HCT116 (cell line): ENCODE measurements at regions not wholly inside any gene's neighbourhood (a gene's known extent, or its start where the extent isn't known, plus 50 kb on each side); places are given as distances from the start of the nearest gene placed in this dataset.

Source experiments
- RAD21 ChIP-seq: IDR thresholded peaks from 2 replicates; pipeline ENCODE4 v1.6.1; 2012; ENCODE audit warnings: low read depth, mild to moderate bottlenecking
- SP1 ChIP-seq: IDR thresholded peaks from 2 replicates; pipeline ENCODE4 v1.6.1; 2012; ENCODE audit warnings: low read depth
- ZNF274 ChIP-seq: fragments of 200-500 bp; sonication (Bioruptor generic); IDR thresholded peaks from 2 replicates; pipeline ENCODE4 v1.6.1; 2014; ENCODE audit warnings: mild to moderate bottlenecking, low read depth, low read length, inconsistent platforms
- TF ChIP-seq, protein P1 (sequence below): IDR thresholded peaks from 2 replicates; pipeline ENCODE4 v1.6.1; 2012; ENCODE audit warnings: low read depth
- TF ChIP-seq, protein P2 (sequence below), 3 experiments: fragments of 200-600 bp in 1 of 3; sonication (generic) in 1 of 3; IDR thresholded peaks in 2 of 3; conservative IDR thresholded peaks in 1 of 3; 2 replicates each; pipeline ENCODE4 v1.5.1; 2012 to 2017; ENCODE audit warnings: low read depth in 2 of 3, low read length in 2 of 3, antibody characterized with exemption in 1 of 3, borderline replicate concordance in 1 of 3, control low read depth in 1 of 3, mild to moderate bottlenecking in 1 of 3, mixed read lengths in 1 of 3, mixed run types in 1 of 3, moderate library complexity in 1 of 3; ENCODE audit not compliant: insufficient read depth in 1 of 3

DNA sequence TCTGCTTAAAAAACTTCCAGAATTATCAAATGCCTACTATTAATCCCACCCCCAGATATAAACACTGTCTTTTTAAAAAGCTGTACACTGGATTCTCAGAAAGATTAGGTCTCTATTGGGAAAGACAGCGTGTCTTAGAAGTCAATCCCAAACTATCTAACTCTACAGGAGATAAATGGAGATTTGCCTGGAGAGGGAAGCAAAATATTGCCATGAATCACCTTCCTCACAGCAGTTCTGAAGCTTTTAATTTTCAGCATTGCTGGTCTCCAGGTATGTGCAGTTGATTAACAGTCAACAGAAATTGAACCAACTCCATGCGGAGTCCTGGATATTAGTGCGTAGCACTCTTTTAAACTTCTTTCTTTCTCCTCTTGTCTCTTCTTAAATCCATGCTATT lies 122.2 kb downstream of the DSC3 start:
- TF ChIP-seq, protein P1, sequence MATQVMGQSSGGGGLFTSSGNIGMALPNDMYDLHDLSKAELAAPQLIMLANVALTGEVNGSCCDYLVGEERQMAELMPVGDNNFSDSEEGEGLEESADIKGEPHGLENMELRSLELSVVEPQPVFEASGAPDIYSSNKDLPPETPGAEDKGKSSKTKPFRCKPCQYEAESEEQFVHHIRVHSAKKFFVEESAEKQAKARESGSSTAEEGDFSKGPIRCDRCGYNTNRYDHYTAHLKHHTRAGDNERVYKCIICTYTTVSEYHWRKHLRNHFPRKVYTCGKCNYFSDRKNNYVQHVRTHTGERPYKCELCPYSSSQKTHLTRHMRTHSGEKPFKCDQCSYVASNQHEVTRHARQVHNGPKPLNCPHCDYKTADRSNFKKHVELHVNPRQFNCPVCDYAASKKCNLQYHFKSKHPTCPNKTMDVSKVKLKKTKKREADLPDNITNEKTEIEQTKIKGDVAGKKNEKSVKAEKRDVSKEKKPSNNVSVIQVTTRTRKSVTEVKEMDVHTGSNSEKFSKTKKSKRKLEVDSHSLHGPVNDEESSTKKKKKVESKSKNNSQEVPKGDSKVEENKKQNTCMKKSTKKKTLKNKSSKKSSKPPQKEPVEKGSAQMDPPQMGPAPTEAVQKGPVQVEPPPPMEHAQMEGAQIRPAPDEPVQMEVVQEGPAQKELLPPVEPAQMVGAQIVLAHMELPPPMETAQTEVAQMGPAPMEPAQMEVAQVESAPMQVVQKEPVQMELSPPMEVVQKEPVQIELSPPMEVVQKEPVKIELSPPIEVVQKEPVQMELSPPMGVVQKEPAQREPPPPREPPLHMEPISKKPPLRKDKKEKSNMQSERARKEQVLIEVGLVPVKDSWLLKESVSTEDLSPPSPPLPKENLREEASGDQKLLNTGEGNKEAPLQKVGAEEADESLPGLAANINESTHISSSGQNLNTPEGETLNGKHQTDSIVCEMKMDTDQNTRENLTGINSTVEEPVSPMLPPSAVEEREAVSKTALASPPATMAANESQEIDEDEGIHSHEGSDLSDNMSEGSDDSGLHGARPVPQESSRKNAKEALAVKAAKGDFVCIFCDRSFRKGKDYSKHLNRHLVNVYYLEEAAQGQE, result no peak
- TF ChIP-seq, protein P2, sequence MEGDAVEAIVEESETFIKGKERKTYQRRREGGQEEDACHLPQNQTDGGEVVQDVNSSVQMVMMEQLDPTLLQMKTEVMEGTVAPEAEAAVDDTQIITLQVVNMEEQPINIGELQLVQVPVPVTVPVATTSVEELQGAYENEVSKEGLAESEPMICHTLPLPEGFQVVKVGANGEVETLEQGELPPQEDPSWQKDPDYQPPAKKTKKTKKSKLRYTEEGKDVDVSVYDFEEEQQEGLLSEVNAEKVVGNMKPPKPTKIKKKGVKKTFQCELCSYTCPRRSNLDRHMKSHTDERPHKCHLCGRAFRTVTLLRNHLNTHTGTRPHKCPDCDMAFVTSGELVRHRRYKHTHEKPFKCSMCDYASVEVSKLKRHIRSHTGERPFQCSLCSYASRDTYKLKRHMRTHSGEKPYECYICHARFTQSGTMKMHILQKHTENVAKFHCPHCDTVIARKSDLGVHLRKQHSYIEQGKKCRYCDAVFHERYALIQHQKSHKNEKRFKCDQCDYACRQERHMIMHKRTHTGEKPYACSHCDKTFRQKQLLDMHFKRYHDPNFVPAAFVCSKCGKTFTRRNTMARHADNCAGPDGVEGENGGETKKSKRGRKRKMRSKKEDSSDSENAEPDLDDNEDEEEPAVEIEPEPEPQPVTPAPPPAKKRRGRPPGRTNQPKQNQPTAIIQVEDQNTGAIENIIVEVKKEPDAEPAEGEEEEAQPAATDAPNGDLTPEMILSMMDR (IDR thresholded peaks at IDR 0.05 in 2 of 3, conservative IDR thresholded peaks at IDR 0.05 in 1 of 3; ENCODE audit: borderline replicate concordance in 1 of 3, insufficient read depth in 1 of 3, low read depth in 2 of 3, low read length in 2 of 3), result no peak
- TF ChIP-seq SP1, result no peak
- no peak for TF ChIP-seq ZNF274
- no peak for TF ChIP-seq RAD21
